ENCODE measurements at regions not wholly inside any gene's neighbourhood (a gene's known extent, or its start where the extent isn't known, plus 50 kb on each side); places are given as distances from the start of the nearest gene placed in this dataset.

GRCh38 chr10:114879541-114880158 is 58.1 kb downstream of the FHIP2A start:
- TF ChIP-seq CTCF (IDR thresholded peaks at IDR 0.05) (peak; percentile 97), POLR2AphosphoS5 (IDR thresholded peaks at IDR 0.05; ENCODE audit: low read depth, low read length) (no peak), TCF7L2 (IDR thresholded peaks at IDR 0.05; ENCODE audit: low read depth, low read length) (no peak)

Data from Panc1 (cell line).